Parathyroid adenoma (tissue), 2 donors: ENCODE measurements at regions not wholly inside any gene's neighbourhood (a gene's known extent, or its start where the extent isn't known, plus 50 kb on each side); places are given as distances from the start of the nearest gene placed in this dataset.

ENCODE experiments used
- H2AFZ ChIP-seq: fragments of 300-600 bp; sonication (generic); one replicate; pipeline ENCODE4 v1.7.0; 2017; ENCODE audit warnings: antibody characterized with exemption, mild to moderate bottlenecking
- H3K27ac ChIP-seq: fragments of 300-600 bp; sonication (generic); one replicate; pipeline ENCODE4 v1.7.0; 2017
- H3K27me3 ChIP-seq: fragments of 300-600 bp; sonication (generic); one replicate; pipeline ENCODE4 v1.7.0; 2017; ENCODE audit warnings: low read length; ENCODE audit not compliant: control insufficient read depth, insufficient read depth
- H3K36me3 ChIP-seq: fragments of 300-600 bp; sonication (generic); one replicate; pipeline ENCODE4 v1.7.0; 2017; ENCODE audit warnings: low read length; ENCODE audit not compliant: control insufficient read depth, insufficient read depth
- H3K4me1 ChIP-seq: fragments of 300-600 bp; sonication (generic); one replicate; pipeline ENCODE4 v1.7.0; 2017; ENCODE audit warnings: control low read depth
- H3K4me2 ChIP-seq: fragments of 300-600 bp; sonication (generic); one replicate; pipeline ENCODE4 v1.7.0; 2017; ENCODE audit warnings: low read length
- H3K4me3 ChIP-seq: fragments of 300-600 bp; sonication (generic); one replicate; pipeline ENCODE4 v1.7.0; 2017; ENCODE audit warnings: low read depth, low read length
- H3K79me2 ChIP-seq: fragments of 300-600 bp; sonication (generic); one replicate; pipeline ENCODE4 v1.7.0; 2017; ENCODE audit warnings: control low read depth
- H3K9ac ChIP-seq: fragments of 300-600 bp; sonication (generic); one replicate; pipeline ENCODE4 v1.7.0; 2017; ENCODE audit warnings: mild to moderate bottlenecking
- H3K9me3 ChIP-seq: fragments of 300-600 bp; sonication (generic); one replicate; pipeline ENCODE4 v1.7.0; 2017; ENCODE audit warnings: low read length; ENCODE audit not compliant: control insufficient read depth
- TF ChIP-seq, protein P1 (sequence below): fragments of 300-600 bp; sonication (generic); IDR thresholded peaks from one replicate; pipeline ENCODE4 v1.7.0; 2017; ENCODE audit warnings: antibody characterized with exemption, mild to moderate bottlenecking
- donor health status: primary hyperparathyroidism.

DNA sequence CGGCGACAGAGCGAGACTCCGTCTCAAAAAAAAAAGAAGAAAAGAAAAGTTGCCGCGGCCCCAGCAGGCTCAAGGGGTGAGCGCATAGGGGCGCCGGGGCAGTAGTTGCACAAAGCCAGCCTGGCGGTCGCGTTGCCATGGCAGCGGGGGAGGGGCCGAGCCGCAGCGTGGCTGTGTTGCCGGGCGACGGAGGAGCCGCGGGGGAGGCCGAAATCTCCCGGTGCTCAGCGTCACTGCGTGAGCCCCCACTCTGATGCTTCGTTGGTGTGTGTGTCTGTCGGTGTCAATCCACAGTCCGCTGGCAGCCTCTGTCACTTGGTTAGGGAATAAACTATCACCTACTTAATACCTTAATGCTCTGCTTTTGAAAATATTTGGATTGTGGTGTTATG lies 82.9 kb upstream of the C1QTNF9B start:
- TF ChIP-seq, protein P1, sequence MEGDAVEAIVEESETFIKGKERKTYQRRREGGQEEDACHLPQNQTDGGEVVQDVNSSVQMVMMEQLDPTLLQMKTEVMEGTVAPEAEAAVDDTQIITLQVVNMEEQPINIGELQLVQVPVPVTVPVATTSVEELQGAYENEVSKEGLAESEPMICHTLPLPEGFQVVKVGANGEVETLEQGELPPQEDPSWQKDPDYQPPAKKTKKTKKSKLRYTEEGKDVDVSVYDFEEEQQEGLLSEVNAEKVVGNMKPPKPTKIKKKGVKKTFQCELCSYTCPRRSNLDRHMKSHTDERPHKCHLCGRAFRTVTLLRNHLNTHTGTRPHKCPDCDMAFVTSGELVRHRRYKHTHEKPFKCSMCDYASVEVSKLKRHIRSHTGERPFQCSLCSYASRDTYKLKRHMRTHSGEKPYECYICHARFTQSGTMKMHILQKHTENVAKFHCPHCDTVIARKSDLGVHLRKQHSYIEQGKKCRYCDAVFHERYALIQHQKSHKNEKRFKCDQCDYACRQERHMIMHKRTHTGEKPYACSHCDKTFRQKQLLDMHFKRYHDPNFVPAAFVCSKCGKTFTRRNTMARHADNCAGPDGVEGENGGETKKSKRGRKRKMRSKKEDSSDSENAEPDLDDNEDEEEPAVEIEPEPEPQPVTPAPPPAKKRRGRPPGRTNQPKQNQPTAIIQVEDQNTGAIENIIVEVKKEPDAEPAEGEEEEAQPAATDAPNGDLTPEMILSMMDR = no peak
- H3K4me1 ChIP-seq = peaks cover 5% of the 10 kb centered on the region
- peak overlapping the region; percentile 93 for H3K4me3 ChIP-seq
- H3K9ac ChIP-seq = no peak overlapping the region
- H3K79me2 ChIP-seq = no peaks in the 10 kb centered on the region
- H3K27ac ChIP-seq = peak overlapping the region; percentile 95
- H3K9me3 ChIP-seq = no peaks in the 10 kb centered on the region
- peak overlapping the region; percentile 95 for H3K4me2 ChIP-seq
- H3K27me3 ChIP-seq = no peaks in the 10 kb centered on the region
- H3K36me3 ChIP-seq = no peaks in the 10 kb centered on the region
- peak overlapping the region; percentile 78 for H2AFZ ChIP-seq

DNA sequence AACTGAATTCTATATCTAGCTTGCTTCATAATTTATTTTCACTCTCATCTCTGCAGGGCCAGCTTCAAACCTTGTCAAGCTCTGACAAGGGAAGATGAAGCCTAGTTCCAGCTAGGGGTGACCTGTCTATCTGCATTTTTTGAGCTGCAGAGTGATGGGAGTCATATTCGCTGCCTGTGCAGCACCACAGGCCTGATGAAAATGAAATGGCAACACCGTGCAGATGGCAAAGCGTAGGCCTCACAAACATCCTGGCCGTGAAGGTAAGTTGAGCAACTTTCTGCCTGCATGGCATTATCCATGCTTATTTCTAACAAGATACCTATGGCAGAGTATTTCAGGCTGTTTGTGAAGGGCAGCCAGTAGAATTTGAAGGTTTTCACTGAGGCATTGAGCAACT lies 86.4 kb upstream of the C1QTNF9B start:
- peaks cover 15% of the 10 kb centered on the region for H3K4me1 ChIP-seq
- H3K27me3 ChIP-seq = no peaks in the 10 kb centered on the region
- TF ChIP-seq, protein P1 = no peak
- H3K79me2 ChIP-seq = no peaks in the 10 kb centered on the region
- peak overlapping the region; percentile 22 for H3K4me2 ChIP-seq
- H3K36me3 ChIP-seq = no peaks in the 10 kb centered on the region
- H3K27ac ChIP-seq = peak overlapping the region; percentile 71
- H3K9me3 ChIP-seq = no peaks in the 10 kb centered on the region
- no peak overlapping the region for H3K4me3 ChIP-seq
- peak overlapping the region; percentile 38 for H2AFZ ChIP-seq
- no peak overlapping the region for H3K9ac ChIP-seq

DNA sequence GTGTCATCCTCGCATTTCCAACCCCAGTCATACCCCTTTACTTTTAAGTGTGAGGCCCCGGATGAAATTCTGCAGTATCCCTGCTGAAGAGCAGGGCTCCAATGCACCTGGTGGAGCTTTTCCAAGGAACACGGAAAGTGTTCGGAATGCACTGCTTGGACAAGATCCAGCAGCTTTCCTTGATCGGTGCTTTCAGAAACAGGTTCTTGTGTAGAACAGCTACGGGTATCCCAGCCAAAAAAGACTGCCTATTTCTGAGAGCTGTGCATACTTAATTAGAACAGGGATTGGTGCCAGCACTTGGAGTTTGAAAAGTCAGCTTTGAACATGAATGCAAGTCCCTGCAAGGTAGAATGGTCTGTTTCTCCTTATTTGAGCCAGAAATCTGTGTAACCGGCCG lies 87.2 kb upstream of the C1QTNF9B start:
- H3K4me1 ChIP-seq = peaks cover 16% of the 10 kb centered on the region
- H3K79me2 ChIP-seq = no peaks in the 10 kb centered on the region
- H3K27me3 ChIP-seq = no peaks in the 10 kb centered on the region
- no peak overlapping the region for H3K4me3 ChIP-seq
- peak overlapping the region; percentile 13 for H3K4me2 ChIP-seq
- TF ChIP-seq, protein P1 = no peak
- no peak overlapping the region for H3K9ac ChIP-seq
- H3K9me3 ChIP-seq = no peaks in the 10 kb centered on the region
- peak overlapping the region; percentile 71 for H3K27ac ChIP-seq
- peak overlapping the region; percentile 38 for H2AFZ ChIP-seq
- no peaks in the 10 kb centered on the region for H3K36me3 ChIP-seq

DNA sequence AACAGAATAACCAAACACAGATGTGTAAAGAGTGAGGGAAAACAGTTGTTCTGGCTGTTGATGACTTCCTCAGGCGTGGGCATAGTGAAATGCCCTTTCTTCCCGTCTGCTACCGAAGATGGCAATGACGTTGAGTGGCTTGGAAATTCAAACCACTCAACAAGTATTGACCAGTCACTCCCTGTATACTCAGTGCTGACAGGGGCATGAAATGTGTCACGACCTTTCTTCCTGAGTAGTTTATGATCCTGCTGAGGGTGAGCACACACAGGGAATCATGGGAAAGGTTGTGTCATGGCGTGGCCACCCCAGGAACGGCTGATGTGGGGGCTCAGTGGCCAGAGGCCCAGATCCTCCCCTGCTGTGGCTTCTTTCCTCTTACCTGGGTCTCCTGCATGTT lies 87.8 kb upstream of the C1QTNF9B start:
- Histone ChIP-seq H3K4me1 (peaks cover 21% of the 10 kb centered on the region), H3K9me3 (no peaks in the 10 kb centered on the region), H3K36me3 (no peaks in the 10 kb centered on the region), H2AFZ (peak overlapping the region; percentile 38), H3K9ac (no peak overlapping the region), H3K4me3 (no peak overlapping the region), H3K27ac (peak overlapping the region; percentile 71), H3K27me3 (no peaks in the 10 kb centered on the region), H3K4me2 (peak overlapping the region; percentile 13), H3K79me2 (no peaks in the 10 kb centered on the region)
- TF ChIP-seq, protein P1 = no peak

DNA sequence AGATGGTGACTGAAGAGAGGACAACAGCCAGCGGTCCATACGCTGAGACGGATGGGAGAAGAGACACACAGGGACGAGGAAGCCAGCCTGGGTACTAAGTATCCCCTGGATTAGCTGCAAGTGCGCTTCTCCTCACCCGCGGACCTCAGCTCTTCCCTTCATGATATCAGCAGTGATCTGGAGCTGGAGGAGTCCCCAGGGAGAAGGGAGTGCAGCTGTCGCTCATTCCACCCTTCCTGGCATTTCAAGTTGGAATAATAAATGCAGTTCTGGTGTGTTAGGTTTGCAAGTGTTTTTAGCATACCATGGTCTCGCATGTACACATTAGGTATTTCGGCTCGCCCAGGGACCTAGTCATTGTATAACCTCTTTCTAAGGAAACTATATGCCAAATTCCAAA lies 88.5 kb upstream of the C1QTNF9B start:
- Histone ChIP-seq H2AFZ (no peak overlapping the region), H3K4me3 (no peak overlapping the region), H3K4me1 (peaks cover 28% of the 10 kb centered on the region), H3K9me3 (no peaks in the 10 kb centered on the region), H3K27ac (peak overlapping the region; percentile 71), H3K36me3 (no peaks in the 10 kb centered on the region), H3K4me2 (no peak overlapping the region), H3K79me2 (peaks cover 4% of the 10 kb centered on the region), H3K27me3 (no peaks in the 10 kb centered on the region), H3K9ac (no peak overlapping the region)
- TF ChIP-seq, protein P1 = no peak
